ENCODE measurements at regions not wholly inside any gene's neighbourhood (a gene's known extent, or its start where the extent isn't known, plus 50 kb on each side); places are given as distances from the start of the nearest gene placed in this dataset.

DNA sequence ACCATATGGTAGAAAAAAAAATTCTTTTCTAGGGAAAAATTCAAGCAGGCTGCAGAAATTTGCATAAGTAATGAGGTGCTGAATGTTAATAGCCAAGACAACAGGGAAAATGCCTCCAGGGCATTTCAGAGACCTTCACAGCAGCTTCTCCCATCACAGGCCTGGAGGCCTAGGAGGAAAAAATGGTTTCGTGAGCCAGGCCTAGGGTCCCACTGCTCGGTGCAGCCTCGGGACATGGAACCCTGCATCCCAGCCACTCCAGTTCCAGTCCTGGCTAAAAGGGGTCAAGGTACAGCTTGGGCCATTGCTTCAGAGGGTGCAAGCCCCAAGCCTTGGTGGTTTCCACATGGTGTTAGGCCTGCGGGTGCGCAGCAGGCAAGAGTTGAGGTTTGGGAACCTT lies 436.0 kb upstream of the SMC2 start:
- no peaks in the 10 kb centered on the region for H3K79me2 ChIP-seq (ENCODE audit: control insufficient read depth, insufficient read depth, low read length)
- POLR2A ChIA-PET, result no interaction called here
- DNase-seq (ENCODE audit: low read depth, low spot score) (no peak), FAIRE-seq (no peak)
- no peak overlapping the region for H3K4me3 ChIP-seq (replicated peaks in 1 of 3; ENCODE audit: insufficient read depth in 1 of 3, low read depth in 1 of 3, low read length in 3 of 3)
- no peaks in the 10 kb centered on the region for H3K27me3 ChIP-seq (ENCODE audit: control insufficient read depth in 2 of 2, insufficient read depth in 2 of 2, low read length in 2 of 2)
- no peaks in the 10 kb centered on the region for H3K4me1 ChIP-seq (ENCODE audit: control insufficient read depth, extremely low read depth, insufficient read depth, low read length)
- H3K9ac ChIP-seq (replicated peaks; ENCODE audit: extremely low read depth, insufficient read depth, low read length), result no peak overlapping the region
- intact Hi-C loops (cut with micrococcal nuclease) (no loop called here), dilution Hi-C loops (cut with MboI; ENCODE audit: extremely low pct_ligation_motif_present, low sequenced_read_pairs) (no loop called here)
- no peaks in the 10 kb centered on the region for H3K9me1 ChIP-seq (replicated peaks; ENCODE audit: control insufficient read depth, extremely low read depth, insufficient read depth, low read length)
- TF ChIP-seq JUN (IDR thresholded peaks at IDR 0.05; ENCODE audit: borderline replicate concordance, insufficient read depth, insufficient read length, low read depth) (no peak), POLR2A (IDR thresholded peaks at IDR 0.05; ENCODE audit: low read depth, low read length) (no peak), POLR2AphosphoS5 (IDR thresholded peaks at IDR 0.05; ENCODE audit: insufficient read depth, low read depth, low read length) (no peak), GATA2 (IDR thresholded peaks at IDR 0.05; ENCODE audit: insufficient read depth, insufficient read length, low read depth, low read length) (no peak), MYC (IDR thresholded peaks at IDR 0.05; ENCODE audit: low read depth, low read length) (no peak)
- TF ChIP-seq, protein P1, sequence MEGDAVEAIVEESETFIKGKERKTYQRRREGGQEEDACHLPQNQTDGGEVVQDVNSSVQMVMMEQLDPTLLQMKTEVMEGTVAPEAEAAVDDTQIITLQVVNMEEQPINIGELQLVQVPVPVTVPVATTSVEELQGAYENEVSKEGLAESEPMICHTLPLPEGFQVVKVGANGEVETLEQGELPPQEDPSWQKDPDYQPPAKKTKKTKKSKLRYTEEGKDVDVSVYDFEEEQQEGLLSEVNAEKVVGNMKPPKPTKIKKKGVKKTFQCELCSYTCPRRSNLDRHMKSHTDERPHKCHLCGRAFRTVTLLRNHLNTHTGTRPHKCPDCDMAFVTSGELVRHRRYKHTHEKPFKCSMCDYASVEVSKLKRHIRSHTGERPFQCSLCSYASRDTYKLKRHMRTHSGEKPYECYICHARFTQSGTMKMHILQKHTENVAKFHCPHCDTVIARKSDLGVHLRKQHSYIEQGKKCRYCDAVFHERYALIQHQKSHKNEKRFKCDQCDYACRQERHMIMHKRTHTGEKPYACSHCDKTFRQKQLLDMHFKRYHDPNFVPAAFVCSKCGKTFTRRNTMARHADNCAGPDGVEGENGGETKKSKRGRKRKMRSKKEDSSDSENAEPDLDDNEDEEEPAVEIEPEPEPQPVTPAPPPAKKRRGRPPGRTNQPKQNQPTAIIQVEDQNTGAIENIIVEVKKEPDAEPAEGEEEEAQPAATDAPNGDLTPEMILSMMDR (IDR thresholded peaks at IDR 0.05; ENCODE audit: extremely low read depth in 1 of 2, insufficient read depth in 1 of 2, low read depth in 1 of 2, low read length in 2 of 2), result no peak
- TF ChIP-seq, protein P2, sequence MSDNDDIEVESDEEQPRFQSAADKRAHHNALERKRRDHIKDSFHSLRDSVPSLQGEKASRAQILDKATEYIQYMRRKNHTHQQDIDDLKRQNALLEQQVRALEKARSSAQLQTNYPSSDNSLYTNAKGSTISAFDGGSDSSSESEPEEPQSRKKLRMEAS (IDR thresholded peaks at IDR 0.05; ENCODE audit: insufficient read depth, insufficient read length), result no peak
- no peak overlapping the region for H3K4me2 ChIP-seq (ENCODE audit: insufficient read depth, low read length)
- no peaks in the 10 kb centered on the region for H3K36me3 ChIP-seq (ENCODE audit: control insufficient read depth in 2 of 2, extremely low read depth in 1 of 2, insufficient read depth in 2 of 2, low read length in 2 of 2)
- no peaks in the 10 kb centered on the region for H4K20me1 ChIP-seq (replicated peaks; ENCODE audit: control insufficient read depth, extremely low read depth, insufficient read depth, low read length)
- H2AFZ ChIP-seq (ENCODE audit: low read depth, low read length), result no peak overlapping the region
- CTCF ChIA-PET, result no interaction called here
- H3K9me3 ChIP-seq (replicated peaks; ENCODE audit: control insufficient read depth, insufficient read depth, low read length), result no peaks in the 10 kb centered on the region
- H3K27ac ChIP-seq (ENCODE audit: insufficient read depth, low read depth, low read length), result no peak overlapping the region
- no TSS peak for BruUV-seq (replicated peaks)
